DMS 273 treated with DMSO at 0.1 percent for 48 hours (cell line): ENCODE measurements at regions not wholly inside any gene's neighbourhood (a gene's known extent, or its start where the extent isn't known, plus 50 kb on each side); places are given as distances from the start of the nearest gene placed in this dataset.

ENCODE experiments used
- DNase-seq: peaks from one replicate; lab custom pipeline; 2025; lab: John Stamatoyannopoulos, UW

DNA sequence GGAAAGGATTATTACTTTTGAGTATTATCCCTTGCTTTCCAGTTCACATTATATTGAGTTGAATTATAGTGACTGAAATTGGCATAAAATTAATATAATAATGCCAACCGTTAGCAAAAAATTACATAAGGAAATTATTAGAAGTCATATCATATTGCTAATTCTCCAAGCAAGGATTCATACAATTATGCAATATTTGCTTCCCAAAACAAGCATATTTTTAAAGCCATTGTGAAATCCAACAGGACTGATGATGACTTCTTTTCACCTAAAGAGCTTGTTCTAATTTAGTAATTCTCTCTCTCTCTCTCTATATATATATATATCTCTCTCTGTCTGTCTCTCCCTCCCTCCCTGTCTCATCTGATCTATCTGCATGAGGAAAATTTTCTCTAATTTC lies 283.5 kb downstream of the DSEL start:
- no peak for DNase-seq

DNA sequence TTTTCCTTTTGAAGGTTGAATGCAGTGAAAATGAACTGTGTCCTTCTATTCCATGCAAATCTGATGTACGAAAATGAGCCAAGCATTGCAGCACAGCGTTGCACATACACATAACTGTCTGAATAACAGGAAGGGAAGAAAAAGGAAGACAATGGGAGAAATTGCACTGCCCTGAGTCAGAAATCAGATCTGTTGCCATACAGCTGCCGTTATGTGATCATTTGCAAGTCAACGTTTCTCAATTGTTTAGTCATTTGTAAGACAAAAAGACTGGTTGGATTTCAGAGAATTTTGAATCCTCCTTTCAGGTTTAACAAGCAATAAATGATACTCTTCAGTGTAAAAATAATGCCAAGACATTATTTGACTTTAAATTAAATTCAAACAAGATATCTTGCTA lies 284.1 kb downstream of the DSEL start:
- no peak for DNase-seq

DNA sequence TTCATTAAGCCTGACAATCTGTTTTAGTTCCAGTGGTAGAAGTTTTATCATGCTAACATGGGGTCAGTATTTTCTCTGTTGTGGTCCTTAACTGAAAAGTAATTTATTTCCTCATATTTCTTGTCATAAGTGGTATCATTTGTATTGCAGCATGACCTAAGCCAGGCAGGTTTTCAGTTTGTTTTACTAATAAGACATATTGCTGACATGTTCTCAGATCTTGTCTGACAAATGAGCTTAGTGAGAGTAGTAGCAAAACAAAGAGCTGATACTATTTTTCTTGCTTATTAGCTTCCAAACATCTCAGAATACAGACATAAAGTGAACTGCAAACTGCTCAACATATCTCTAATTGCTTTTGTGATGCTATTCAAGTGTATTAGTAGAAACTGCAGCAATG lies 293.6 kb downstream of the DSEL start:
- DNase-seq, result no peak

DNA sequence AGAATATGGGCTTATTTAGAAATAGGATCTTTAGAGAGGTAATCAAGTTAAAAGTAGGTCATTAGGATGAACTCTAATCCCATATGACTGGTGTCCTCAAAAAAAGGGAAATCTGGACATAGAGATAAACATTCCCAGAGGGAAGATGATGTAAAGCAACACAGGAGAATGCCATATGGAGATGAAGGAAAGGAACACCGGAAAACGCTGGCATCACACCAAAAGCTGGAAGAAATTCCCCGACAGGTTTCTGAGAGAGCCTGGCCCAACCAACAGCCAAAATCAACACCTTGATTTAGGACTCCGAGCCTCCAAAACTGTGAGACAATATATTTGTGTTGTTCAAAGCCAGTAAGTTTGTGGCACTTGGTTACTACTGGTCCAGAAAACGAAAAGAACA lies 296.7 kb downstream of the DSEL start:
- DNase-seq, result no peak

DNA sequence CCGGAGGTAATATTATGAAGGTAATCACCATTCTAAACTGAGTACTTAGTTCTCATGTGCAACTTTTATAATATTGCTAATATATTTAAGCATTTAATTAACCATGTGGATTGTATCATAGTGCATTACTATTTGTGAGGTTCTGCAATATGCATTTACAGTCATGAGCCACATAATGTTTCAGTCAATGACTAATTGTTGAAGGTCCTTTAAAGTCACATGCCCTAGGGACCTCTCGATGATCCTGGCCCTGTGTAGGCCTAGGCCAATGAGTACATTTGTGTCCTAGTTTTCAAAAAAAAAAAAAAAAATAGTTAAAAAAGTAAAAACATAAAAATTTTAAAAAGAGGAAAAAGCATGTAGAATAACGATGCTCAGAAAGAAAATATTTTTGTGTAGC lies 298.0 kb downstream of the DSEL start:
- DNase-seq, result no peak

DNA sequence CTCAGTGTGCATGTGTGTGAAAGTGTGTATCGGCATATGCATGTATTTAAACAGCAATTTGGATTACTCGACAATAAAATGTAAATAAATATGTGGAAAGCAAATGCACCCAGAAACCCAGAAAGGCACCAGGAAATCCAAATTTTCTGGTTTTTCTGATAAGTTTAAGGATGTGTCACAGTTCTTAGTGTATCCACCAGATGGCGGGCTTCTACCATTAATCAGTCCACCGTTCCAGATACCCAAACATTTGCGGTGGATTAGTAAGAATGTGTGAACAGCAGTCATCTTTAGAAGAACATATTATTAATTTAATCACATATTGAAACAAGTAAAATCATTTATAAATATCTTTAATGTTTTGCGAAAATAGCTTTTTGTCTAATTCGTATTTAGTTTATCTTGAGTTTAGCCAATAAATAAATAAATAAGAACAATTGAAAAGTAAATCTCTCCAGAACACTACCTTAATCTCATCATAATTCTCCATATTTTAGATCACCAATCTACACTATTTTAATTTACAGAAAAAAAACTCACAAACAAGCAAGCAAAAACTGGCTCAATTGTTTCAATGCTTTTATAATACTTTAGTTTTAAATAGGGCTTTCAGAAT lies 298.9 kb downstream of the DSEL start:
- DNase-seq, result no peak

DNA sequence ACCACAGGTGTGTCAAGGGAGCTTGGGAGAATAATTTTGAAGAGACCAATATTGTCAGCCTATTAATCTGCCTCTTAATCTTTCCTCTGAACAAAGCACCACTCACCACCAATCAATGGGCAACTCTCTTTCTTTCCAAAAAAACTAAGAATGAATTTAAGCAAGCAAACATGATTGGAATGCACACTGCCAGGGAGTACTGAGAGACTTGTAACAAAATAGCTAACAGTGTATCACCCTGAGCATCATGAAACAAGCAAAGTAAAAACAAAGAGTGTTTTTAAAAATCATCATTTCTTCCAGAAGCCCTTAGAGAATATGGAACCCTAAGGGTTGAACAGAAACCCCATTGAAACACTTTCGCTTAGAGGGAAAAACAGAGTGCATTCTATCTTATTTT lies 299.7 kb downstream of the DSEL start:
- no peak for DNase-seq

DNA sequence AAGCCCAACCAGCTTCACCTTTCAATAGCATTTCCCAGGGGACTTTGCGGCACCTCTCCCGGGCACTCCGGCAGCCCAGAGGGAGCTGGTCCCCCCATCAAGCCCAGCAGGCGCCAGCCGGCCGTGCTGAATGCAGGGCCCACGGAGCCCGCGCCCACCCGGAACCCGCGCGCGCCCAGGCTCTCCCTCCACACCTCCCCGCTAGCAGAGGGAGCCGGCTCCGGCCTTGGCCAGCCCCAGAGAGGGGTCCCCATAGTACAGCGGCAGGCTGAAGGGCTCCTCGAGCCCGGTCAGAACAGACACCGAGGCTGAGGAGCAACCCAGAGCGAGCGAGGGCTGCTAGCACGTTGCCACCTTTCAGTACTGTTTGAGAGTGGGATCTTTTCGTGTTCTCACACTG lies 300.8 kb downstream of the DSEL start:
- DNase-seq, result no peak

DNA sequence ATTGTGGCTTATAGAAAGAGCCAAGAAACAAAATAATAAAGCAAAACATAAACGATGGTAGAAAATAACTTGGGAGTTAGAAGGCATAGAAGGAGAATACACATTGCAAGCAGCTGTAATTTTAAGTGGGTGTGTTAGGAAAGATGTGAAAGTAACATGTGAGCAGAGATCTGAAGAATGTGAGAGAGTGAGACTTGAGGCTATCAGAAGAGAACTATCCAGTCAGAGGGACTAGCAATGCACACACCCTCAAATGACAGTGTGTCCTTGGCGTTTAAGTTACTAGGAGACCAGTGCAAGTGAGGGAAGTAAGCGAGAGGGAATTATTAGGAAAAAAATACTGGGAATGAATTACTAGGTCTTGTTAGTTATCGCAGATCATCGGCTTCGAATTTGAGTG lies 304.9 kb downstream of the DSEL start:
- no peak for DNase-seq

DNA sequence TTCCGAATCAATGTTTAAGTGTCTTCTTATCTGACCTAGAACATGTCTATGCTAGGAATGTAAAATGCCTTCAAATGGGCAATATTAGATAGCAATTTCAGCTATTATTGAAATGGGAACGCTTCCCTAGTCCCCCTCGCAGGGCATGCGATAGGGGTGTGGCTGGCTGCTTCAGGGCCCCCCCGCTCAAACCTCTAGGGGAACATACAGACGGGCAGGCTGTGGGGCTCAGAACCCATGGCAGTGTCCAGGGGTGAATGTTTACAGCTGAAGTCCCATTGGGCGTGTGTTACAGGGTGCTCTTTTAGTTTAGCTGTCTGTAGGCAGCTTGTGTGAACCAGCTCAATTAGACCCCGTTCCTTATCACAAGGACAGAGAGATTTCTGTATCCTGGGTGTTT lies 315.9 kb downstream of the DSEL start:
- no peak for DNase-seq

DNA sequence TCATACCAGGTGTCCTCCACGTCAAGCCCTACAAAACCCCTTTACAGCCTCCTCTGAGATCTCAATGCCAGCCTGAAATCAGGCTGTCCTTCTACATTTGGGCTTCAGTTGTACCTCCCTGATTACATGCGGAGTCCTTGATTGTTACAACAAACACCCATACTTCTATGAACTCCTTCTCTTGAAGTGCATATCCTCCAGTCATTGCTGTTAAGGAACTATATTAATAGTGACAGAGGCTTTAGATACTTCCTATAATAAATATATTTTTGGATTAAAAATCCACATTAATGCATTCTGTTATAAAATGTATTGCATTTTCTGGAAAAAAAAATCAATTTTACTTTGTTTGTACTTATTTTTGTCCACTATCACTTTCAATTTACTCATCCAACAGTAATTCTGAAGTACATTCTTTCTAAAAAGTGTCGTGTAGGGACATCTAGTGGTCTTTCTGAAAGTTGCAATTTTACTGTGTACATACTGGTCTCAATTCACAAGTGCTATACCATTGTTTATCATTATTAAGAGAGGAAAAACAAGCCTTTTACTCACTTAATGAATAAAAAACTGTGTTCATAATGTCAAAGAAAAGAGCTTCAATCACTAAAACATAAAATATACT lies 316.4 kb downstream of the DSEL start:
- DNase-seq, result peak; percentile 2

DNA sequence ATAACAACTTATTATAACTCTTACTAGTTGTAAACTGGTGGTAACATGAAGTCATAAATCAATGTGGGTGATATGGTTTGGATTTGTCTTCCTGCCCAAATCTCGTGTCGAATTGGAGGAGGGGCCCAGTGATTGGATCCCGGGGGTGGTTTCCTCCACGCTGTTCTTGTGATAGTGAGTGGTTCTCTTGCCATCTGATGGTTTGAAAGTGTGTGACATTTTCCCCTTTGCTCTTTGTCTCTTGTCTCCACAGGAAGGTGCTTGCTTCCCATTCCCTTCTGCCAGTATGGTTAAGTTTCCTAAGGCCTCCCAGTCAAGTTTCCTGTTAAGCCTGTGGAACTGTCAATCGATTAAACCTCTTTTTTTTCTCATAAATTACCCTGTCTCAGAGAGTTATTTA lies 321.6 kb downstream of the DSEL start:
- DNase-seq, result no peak

DNA sequence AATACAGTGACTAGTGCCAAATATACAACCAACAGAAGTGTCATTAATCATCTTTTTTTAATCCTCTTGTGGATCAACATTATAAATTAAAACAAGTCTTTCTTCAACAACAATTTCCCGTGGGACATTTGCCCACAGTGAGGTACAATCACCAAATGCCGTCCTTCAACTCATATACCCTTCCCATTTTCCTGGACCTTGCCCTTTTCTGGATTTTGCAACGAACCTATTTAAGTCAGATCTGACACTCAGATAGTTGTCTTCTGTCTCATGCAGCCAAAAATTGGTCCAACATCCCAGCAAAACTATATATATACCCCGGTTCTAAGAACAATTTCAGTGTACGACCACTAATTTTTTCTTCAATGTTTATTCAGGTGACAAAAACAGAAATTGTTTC lies 324.0 kb downstream of the DSEL start:
- no peak for DNase-seq

DNA sequence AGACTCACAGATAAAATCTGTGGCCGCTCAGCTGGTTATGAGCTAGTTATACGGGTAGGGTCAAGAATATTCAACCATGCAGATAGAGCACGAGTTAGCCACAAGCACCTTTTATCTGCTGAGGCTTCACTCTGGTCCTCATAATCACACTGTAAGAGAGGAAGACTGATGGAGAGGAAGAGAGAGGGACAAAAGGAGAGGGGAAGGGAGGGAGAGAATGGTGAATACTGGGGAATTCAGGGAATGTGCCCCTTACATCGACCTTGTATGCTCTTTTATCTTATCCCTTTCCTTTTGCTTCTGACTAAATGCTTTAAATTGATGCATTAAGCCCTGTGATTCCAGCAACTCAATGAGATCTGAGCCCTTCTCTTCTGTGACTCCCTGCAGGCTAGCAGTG lies 333.1 kb downstream of the DSEL start:
- no peak for DNase-seq

DNA sequence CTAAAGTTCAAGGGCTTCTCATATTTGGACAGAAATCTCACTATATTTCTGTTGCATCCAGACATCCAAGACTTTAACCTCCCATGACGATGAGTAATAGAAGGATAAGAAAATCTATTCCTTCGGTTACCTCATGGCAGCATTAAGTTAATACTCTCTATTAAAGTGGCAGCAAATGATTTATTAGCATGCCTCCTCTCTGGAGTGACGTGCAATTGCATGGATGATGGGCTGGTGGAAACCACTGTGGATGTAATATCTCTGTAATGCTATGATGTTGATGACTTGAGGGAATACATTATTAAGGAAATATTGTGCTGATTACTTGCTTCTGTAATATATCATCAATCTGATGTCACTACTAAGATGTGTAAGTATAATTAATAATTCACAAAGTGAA lies 336.8 kb downstream of the DSEL start:
- no peak for DNase-seq

DNA sequence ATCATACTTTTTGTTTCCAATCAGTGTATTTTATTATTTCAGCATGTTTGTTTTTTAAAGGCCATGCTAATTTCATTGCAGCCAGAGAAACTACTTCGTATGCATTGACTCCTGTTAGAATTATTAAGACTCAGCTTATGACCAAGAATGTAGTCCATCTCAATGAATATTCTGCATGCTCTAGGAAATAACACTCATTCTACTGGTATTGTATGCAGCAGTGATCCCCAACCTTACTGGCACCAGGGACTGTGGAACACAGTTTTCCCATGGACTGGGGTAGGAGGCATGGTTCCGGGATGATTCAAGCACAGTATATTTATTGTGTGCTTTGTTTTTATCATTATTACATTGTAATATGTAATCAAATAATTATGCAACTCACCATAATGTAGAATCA lies 356.9 kb downstream of the DSEL start:
- DNase-seq, result no peak

DNA sequence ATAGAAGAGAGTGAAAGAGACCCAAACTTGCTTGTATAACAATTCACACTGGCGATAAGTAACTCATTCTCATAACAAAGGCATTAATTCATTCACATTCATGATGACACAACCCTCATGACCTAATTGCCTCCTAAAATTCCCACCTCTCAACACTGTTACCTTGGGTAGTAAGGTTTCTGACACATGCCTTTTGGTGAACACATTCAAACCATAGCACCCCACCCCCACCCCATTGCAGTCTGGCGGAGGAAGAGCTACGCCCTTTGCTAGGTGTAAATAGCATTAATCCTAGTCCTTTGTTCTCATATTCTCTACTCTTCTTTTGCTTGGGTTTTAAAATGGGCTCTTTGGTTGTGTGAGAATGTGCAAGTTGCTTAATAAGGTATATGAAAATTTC lies 361.5 kb downstream of the DSEL start:
- DNase-seq, result no peak

DNA sequence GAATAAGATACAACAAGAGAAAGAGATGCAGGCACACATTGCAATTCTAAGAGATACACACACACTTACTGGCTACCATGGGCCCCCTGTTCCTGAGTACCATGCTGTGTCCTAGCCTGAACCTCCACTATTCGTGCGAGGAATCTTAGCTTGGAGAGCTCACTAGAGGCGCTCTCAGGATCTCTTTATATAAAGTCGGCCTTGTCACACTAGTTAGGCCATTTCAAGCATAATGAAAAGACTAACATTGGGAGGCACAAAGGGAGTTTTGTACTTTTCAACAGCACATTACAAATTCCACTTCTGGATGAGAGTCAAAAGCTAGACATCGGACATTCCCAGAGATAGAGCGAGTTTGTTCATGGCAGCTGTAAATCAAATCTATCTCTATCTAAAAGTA lies 365.2 kb downstream of the DSEL start:
- DNase-seq, result no peak

DNA sequence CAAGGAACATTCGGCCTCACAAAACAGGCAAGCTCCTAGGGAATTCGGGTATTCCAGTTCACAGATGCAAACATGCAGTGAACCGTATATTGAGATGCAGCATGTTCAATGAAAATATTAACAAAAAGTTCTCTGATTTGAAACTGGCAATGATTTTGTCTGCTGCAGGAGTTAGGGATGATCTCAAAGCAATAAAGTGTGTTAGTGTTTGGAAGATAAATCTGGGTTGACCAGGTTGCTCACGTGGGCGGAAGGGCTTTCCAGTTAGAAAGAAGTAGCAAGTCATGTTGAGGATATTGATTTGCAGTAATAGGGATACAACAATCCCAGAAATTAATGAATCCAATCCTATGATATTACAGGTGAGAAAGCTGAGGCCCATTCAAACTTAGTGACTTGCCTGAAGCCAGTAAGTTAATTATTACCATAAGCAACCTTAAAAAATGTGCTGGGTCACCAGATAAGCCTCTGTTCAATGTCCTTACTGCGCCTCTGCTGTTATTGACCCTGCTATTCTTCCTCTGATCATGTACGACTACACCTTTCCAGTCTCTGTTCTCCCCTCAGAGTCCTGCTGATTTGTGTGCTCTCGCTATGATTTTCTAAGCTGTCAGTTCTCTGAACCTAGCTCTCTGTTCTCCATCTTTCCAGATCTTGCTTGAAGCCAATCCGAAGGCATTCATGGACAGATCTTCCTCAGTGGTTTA lies 370.8 kb downstream of the DSEL start:
- no peak for DNase-seq

DNA sequence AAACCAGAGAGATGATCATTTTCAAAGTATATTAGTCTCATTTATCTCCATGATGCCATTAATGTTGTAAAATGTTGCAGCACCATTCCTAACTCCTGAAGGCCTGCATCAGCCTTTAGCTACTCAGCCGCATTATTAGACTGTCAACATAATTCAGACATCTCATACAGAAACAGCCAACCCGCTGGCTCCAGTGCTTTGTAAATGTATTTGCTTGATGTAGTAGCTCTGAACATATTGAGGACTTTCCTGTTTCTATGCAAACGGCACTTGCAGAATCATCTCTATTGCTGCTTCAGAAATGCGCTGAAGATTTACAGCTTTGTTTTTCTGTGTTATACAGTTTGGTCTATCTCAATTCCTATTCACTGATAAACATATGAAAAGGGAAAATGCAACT lies 372.2 kb downstream of the DSEL start:
- DNase-seq, result no peak

DNA sequence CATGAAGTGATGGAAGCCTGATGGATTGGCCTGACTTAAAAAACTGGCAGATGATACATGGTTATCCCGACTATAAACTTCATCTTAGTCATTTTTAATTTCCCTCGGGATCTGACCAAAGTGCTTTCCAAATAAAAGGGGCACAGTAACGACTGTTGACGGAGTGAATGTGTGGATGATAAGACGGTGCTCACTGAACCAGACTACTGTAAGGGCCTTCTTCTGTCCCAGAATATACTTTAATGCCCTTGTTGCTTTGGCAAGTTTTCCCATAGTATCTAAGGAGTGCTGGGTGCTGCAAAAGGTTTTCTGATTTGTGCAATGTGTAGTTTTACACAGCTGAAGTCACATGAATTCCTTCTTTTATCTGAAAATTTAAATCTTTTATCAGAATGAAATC lies 373.5 kb downstream of the DSEL start:
- no peak for DNase-seq

DNA sequence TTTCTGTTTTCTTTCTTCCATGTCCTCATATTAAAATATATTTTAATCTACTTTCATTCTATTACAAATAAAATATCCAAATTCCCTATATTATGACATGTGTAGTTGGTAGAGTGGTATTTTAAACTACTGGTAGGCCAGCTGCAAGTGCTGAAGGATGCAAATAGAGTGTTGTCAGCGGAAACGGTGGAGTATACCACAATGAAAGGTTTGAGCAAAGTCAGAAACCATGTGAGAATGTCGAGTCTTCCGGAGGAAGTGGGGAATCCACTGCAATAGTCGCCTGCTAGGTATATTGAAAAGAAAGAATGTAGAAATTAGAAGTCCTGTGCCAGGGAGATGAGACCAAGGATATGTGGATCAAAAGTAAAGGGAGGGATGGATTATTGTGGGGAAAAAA lies 373.9 kb downstream of the DSEL start:
- no peak for DNase-seq

DNA sequence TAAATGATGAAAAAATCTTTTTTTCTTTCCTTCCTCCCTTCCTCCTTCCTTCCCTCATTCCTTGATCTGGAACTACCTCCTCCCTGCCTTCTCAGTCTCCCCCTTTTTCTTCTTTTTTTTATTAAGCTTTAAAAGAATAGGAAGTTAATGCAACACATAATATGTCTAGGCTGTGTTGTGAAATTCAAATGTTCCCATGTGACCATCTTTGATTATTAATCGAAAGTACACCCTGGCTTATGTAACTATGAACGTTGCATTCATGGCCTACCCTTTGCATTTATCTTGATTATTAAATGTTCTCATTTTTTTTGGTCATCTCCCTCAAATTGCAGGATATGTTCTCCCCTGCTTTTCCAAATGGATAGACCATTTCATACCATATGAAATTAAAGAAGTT lies 376.0 kb downstream of the DSEL start:
- no peak for DNase-seq

DNA sequence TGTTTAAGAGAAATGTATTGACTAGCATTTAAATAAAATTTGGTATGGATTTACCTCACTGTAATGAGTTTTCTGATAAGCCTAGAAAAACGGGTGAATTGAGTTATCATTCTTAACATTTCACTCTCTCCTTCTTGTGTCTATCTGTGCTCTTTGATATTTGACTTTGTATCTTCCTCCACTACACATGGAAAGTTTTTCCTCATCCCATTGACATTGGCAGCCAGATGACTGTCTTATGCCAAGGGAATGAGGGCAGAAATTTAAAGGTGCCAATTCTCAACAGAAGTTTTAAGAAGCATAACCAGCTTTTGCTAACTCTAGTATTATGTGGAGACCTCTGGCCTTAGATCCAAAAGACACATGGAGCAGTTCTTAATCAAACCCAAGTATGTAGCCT lies 376.6 kb downstream of the DSEL start:
- no peak for DNase-seq
